Endothelial cell of umbilical vein (primary cell): ENCODE measurements at regions not wholly inside any gene's neighbourhood (a gene's known extent, or its start where the extent isn't known, plus 50 kb on each side); places are given as distances from the start of the nearest gene placed in this dataset.

Experiments used
- BruUV-seq: library from RNA; stranded (reverse); fragments of 400-500 nt; replicated peaks from 2 replicates; lab custom pipeline; 2021; lab: Mats Ljungman, UMichigan
- CTCF ChIA-PET: fragments of 300-600, 350-600 bp; sonication (Branson Sonifier 250); formaldehyde crosslinking; loops from one replicate; lab custom pipeline; 2021; ENCODE audit warnings: antibody characterized with exemption, inconsistent platforms; lab: Charles Lee
- POLR2A ChIA-PET: fragments of 300-600, 350-600 bp; sonication (Branson Sonifier 250); formaldehyde crosslinking; loops from one replicate; lab custom pipeline; 2021; ENCODE audit warnings: antibody characterized with exemption, inconsistent platforms; lab: Charles Lee
- DNase-seq: peaks from one replicate; pipeline ENCODE4 v3.0.0-alpha.2; 2011; ENCODE audit warnings: low read depth, low spot score
- FAIRE-seq: peaks from 2 replicates; lab custom pipeline; 2011; peaks lifted over from hg19 to GRCh38; lab: Jason Lieb, UNC
- H2AFZ ChIP-seq: 2 replicates; pipeline ENCODE4 v1.6.0; 2012; ENCODE audit warnings: low read depth, low read length, control low read depth, inconsistent platforms
- H3K27ac ChIP-seq: 2 replicates; pipeline ENCODE4 v1.5.1; 2011; ENCODE audit warnings: low read depth, mild to moderate bottlenecking, control low read depth, low read length, moderate library complexity; ENCODE audit not compliant: insufficient read depth
- H3K27me3 ChIP-seq, 2 experiments: 2 replicates each; pipeline versions ENCODE4 v1.6.0 to v1.6.1; 2011; ENCODE audit warnings: low read length in 2 of 2, mixed read lengths in 1 of 2; ENCODE audit not compliant: control insufficient read depth in 2 of 2, insufficient read depth in 2 of 2
- H3K36me3 ChIP-seq, 2 experiments: 2 replicates in 1 of 2; 3 replicates in 1 of 2; pipeline ENCODE4 v1.5.1; 2011; ENCODE audit warnings: low read length in 2 of 2, mild to moderate bottlenecking in 1 of 2, moderate library complexity in 1 of 2; ENCODE audit not compliant: control insufficient read depth in 2 of 2, insufficient read depth in 2 of 2; ENCODE audit errors: extremely low read depth in 1 of 2
- H3K4me1 ChIP-seq: 3 replicates; pipeline ENCODE4 v1.5.1; 2011; ENCODE audit warnings: mild to moderate bottlenecking, low read length; ENCODE audit not compliant: control insufficient read depth, insufficient read depth; ENCODE audit errors: extremely low read depth
- H3K4me2 ChIP-seq: 2 replicates; pipeline ENCODE4 v1.6.1; 2011; ENCODE audit warnings: low read length, control low read depth, mixed read lengths; ENCODE audit not compliant: insufficient read depth
- H3K4me3 ChIP-seq, 3 experiments: fragments of 200-600 bp in 1 of 3; sonication (generic), shearing (Covaris generic) in 1 of 3; replicated peaks in 1 of 3; 2 replicates each; pipeline ENCODE4 v1.5.1; 2011 to 2016; ENCODE audit warnings: control low read depth in 3 of 3, low read length in 3 of 3, mild to moderate bottlenecking in 2 of 3, inconsistent platforms in 1 of 3, low read depth in 1 of 3, moderate library complexity in 1 of 3; ENCODE audit not compliant: insufficient read depth in 1 of 3
- H3K79me2 ChIP-seq: 2 replicates; pipeline ENCODE4 v1.6.0; 2012; ENCODE audit warnings: low read length, inconsistent platforms; ENCODE audit not compliant: control insufficient read depth, insufficient read depth
- H3K9ac ChIP-seq: replicated peaks from 2 replicates; pipeline ENCODE3; 2011; ENCODE audit warnings: low read length, control low read depth; ENCODE audit not compliant: insufficient read depth; ENCODE audit errors: extremely low read depth
- H3K9me1 ChIP-seq: replicated peaks from 3 replicates; pipeline ENCODE4 v1.6.0; 2011; ENCODE audit warnings: mild to moderate bottlenecking, low read length; ENCODE audit not compliant: control insufficient read depth, insufficient read depth; ENCODE audit errors: extremely low read depth
- H3K9me3 ChIP-seq: replicated peaks from 2 replicates; pipeline ENCODE4 v1.5.1; 2012; ENCODE audit warnings: low read length, inconsistent platforms; ENCODE audit not compliant: control insufficient read depth, insufficient read depth
- H4K20me1 ChIP-seq: replicated peaks from 2 replicates; pipeline ENCODE3; 2011; ENCODE audit warnings: mild to moderate bottlenecking, low read length; ENCODE audit not compliant: control insufficient read depth, insufficient read depth; ENCODE audit errors: extremely low read depth
- EZH2 ChIP-seq: IDR thresholded peaks from 2 replicates; pipeline ENCODE4 v1.6.1; 2012; ENCODE audit warnings: borderline replicate concordance, low read depth, mild to moderate bottlenecking, moderate library complexity, low read length, inconsistent platforms; ENCODE audit not compliant: severe bottlenecking
- FOS ChIP-seq: IDR thresholded peaks from 2 replicates; pipeline ENCODE4 v1.6.1; 2011; ENCODE audit warnings: mild to moderate bottlenecking, low read length, moderate library complexity, borderline replicate concordance; ENCODE audit not compliant: insufficient read depth
- GATA2 ChIP-seq: IDR thresholded peaks from 2 replicates; pipeline ENCODE4 v1.7.0; 2011; ENCODE audit warnings: low read depth, mild to moderate bottlenecking, moderate library complexity, mixed read lengths, low read length; ENCODE audit not compliant: insufficient read length, insufficient read depth
- JUN ChIP-seq: IDR thresholded peaks from 2 replicates; pipeline ENCODE4 v1.6.1; 2011; ENCODE audit warnings: borderline replicate concordance, low read depth; ENCODE audit not compliant: insufficient read length, insufficient read depth
- MYC ChIP-seq: IDR thresholded peaks from one replicate; pipeline ENCODE4 v1.6.1; 2011; ENCODE audit warnings: mild to moderate bottlenecking, low read depth, low read length
- POLR2A ChIP-seq: IDR thresholded peaks from 2 replicates; pipeline ENCODE4 v1.6.1; 2012; ENCODE audit warnings: low read depth, mild to moderate bottlenecking, control low read depth, low read length
- POLR2AphosphoS5 ChIP-seq: IDR thresholded peaks from 2 replicates; pipeline ENCODE4 v1.6.1; 2012; ENCODE audit warnings: low read depth, mild to moderate bottlenecking, control low read depth, low read length, moderate library complexity; ENCODE audit not compliant: insufficient read depth
- dilution Hi-C: fragments of 300-500 bp; cut with MboI; formaldehyde crosslinking; loops from one replicate; pipeline ENCODE4 v1.15.0; 2019; ENCODE audit warnings: low sequenced_read_pairs; ENCODE audit not compliant: extremely low pct_ligation_motif_present
- intact Hi-C: fragments of 100-400 bp; cut with micrococcal nuclease; formaldehyde crosslinking; loops from one replicate; pipeline ENCODE4 v1.10.0; 2022
- TF ChIP-seq, protein P1 (sequence below), 2 donors: IDR thresholded peaks; 1 replicate in 1 of 2; 2 replicates in 1 of 2; pipeline ENCODE4 v1.5.1; 2011; ENCODE audit warnings: low read length in 2 of 2, mild to moderate bottlenecking in 2 of 2, moderate library complexity in 2 of 2, control low read depth in 1 of 2, inconsistent platforms in 1 of 2, low read depth in 1 of 2; ENCODE audit not compliant: insufficient read depth in 1 of 2; ENCODE audit errors: extremely low read depth in 1 of 2
- TF ChIP-seq, protein P2 (sequence below): IDR thresholded peaks from 2 replicates; pipeline ENCODE4 v1.6.1; 2011; ENCODE audit not compliant: insufficient read depth, insufficient read length

GRCh38 chr3:157581371-157581770 is 78.2 kb upstream of the VEPH1 start:
- no peaks in the 10 kb centered on the region for H3K4me1 ChIP-seq
- BruUV-seq: no TSS peak
- POLR2A ChIA-PET: no interaction called here
- H3K9ac ChIP-seq: no peak overlapping the region
- H4K20me1 ChIP-seq: no peaks in the 10 kb centered on the region
- DNase-seq: no peak
- intact Hi-C loops: no loop called here
- H3K36me3 ChIP-seq: no peaks in the 10 kb centered on the region
- no peaks in the 10 kb centered on the region for H3K27me3 ChIP-seq
- no peak overlapping the region for H3K4me2 ChIP-seq
- H3K9me1 ChIP-seq: no peaks in the 10 kb centered on the region
- H3K9me3 ChIP-seq: no peaks in the 10 kb centered on the region
- TF ChIP-seq JUN: no peak
- TF ChIP-seq FOS: no peak
- TF ChIP-seq POLR2AphosphoS5: no peak
- no peak for TF ChIP-seq MYC
- TF ChIP-seq GATA2: no peak
- TF ChIP-seq, protein P1, sequence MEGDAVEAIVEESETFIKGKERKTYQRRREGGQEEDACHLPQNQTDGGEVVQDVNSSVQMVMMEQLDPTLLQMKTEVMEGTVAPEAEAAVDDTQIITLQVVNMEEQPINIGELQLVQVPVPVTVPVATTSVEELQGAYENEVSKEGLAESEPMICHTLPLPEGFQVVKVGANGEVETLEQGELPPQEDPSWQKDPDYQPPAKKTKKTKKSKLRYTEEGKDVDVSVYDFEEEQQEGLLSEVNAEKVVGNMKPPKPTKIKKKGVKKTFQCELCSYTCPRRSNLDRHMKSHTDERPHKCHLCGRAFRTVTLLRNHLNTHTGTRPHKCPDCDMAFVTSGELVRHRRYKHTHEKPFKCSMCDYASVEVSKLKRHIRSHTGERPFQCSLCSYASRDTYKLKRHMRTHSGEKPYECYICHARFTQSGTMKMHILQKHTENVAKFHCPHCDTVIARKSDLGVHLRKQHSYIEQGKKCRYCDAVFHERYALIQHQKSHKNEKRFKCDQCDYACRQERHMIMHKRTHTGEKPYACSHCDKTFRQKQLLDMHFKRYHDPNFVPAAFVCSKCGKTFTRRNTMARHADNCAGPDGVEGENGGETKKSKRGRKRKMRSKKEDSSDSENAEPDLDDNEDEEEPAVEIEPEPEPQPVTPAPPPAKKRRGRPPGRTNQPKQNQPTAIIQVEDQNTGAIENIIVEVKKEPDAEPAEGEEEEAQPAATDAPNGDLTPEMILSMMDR (IDR thresholded peaks at IDR 0.05; ENCODE audit: extremely low read depth in 1 of 2, insufficient read depth in 1 of 2, low read depth in 1 of 2, low read length in 2 of 2): no peak
- no peak for TF ChIP-seq EZH2
- TF ChIP-seq, protein P2, sequence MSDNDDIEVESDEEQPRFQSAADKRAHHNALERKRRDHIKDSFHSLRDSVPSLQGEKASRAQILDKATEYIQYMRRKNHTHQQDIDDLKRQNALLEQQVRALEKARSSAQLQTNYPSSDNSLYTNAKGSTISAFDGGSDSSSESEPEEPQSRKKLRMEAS: no peak
- no peak for TF ChIP-seq POLR2A
- FAIRE-seq: no peak
- dilution Hi-C loops: no loop called here
- H3K79me2 ChIP-seq: no peaks in the 10 kb centered on the region
- H2AFZ ChIP-seq: no peak overlapping the region
- no peak overlapping the region for H3K27ac ChIP-seq
- CTCF ChIA-PET: interaction anchor here (1.2 to 2.1 kb wide), 3 partner anchors 9 to 48 kb away, joined by 4 to 10 read pairs (median 8); no protein-coding TSS in a partner anchor
- H3K4me3 ChIP-seq: no peak overlapping the region
